GM21717 (cell line): ENCODE measurements at regions not wholly inside any gene's neighbourhood (a gene's known extent, or its start where the extent isn't known, plus 50 kb on each side); places are given as distances from the start of the nearest gene placed in this dataset.

Experiments
- ATAC-seq: cut with Tn5 transposase; IDR thresholded peaks from one replicate; pipeline ENCODE4 v1.9.1; 2021; ENCODE audit warnings: mild to moderate bottlenecking, moderate library complexity; ENCODE audit not compliant: unreplicated experiment

DNA sequence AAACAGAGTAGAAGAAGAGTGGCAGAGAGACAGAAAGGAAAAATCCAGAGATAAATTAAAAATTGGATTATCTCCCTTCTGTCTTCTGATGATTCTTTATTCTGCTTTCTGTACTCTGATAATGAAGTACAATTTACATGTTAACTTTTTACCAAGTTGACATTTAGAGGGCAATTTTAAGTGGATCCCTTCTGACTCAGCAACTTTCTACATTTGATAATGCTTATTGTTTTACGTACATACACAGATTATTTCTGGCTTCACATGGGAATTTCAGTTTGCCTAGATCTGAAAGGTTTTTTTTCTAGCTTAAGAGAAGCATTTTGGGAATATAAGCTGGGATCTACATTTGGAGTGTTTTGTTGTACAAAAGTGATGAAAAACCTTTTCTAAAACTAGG, 491.3 kb downstream of the OTOL1 start:
- no peak for ATAC-seq

DNA sequence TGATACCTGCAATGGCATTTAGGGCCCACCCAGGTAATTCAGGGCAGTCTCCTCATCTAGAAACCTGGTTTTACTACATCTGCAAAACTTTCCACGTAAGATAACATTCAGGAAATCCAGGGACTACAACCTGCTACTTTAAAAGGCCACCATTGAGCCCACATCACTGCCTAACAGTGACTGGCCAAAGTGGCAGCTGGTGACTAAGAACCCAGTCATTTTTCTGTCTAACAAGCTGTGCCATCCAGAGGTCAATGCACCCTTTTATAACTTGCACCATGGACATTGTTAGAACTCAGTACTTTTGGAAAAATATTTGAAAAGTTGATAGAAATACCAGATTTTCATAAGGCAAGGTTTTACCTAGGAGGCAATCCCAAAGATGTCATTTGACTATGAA, 492.4 kb downstream of the OTOL1 start:
- no peak for ATAC-seq

- no peak for ATAC-seq
These were observed 493.4 kb downstream of the OTOL1 start for GRCh38 chr3:161990036-161990435.

DNA sequence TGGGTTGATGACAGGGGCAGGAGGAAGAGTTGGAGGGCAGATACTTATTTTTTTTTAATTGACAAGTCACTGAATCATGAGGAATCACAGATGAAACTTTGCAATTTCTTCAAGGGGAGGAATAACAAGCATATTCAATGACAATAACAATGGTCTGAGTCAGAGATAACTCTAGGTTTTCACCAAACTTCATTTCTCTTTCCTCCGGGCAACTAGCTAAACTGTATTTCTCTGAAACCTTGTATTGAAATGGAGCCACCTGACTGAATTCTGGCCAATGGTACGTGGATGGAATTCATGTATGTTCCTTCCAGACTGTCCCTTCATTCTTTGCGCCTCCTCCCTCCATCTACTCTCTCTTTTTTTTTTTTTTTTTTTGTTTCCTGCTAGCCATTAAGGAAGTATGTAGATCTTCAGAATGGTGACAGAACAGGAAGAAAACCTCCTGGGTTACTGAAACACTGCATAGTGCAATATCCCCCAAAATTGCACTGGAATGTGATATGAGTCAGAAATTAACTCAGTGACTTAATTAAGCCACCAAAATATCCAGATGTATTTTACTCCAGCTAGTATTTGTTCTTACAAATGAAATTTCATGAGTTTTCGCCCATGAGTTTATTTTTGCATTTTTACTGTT, 495.4 kb downstream of the OTOL1 start:
- ATAC-seq = no peak

GRCh38 chr3:161999846-162000245, 503.2 kb downstream of the OTOL1 start:
- no peak for ATAC-seq

GRCh38 chr3:162007722-162008121, 511.1 kb downstream of the OTOL1 start:
- no peak for ATAC-seq

DNA sequence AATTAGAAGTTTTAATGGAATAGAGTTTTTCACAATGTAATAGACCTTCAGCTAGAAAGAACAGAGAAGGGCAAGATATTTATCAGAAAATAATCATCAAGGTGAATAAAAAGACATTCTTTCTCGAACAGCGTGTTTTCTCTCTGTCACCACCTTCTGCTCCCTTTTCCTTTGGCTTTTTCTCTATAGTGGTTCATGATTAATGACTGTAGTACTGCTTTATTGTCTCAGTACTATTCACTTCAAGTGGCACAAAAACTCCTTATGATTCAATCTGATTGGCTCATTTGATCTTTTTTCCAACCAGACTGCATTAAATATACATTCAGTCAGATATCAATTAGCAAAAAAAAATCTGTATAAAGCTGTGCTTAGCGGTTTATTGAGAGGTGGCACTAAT, 516.0 kb downstream of the OTOL1 start:
- no peak for ATAC-seq

GRCh38 chr3:162014284-162014683, 517.7 kb downstream of the OTOL1 start:
- ATAC-seq = no peak

- ATAC-seq = no peak
These were observed 519.2 kb downstream of the OTOL1 start for GRCh38 chr3:162015856-162016255.

DNA sequence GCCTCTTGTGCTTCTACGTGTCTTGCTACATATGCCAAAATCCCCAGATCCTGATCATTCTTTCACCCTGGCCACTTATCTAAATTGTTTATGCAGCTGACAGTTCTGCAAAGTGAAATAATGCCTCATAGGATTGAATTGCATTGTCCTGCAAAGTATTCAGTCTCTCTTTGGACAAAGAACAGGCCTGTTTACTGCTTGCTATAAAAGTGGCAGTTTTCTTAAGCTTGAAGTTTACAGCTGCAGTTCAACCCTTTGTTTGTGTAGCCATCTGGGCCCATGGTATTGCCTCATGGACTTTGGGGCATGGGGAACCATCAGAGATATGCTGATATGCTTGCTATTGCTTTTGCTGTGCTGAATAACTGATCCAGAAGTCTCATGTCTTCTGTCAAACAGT, 523.2 kb downstream of the OTOL1 start:
- no peak for ATAC-seq

- no peak for ATAC-seq
These were observed 524.6 kb downstream of the OTOL1 start for GRCh38 chr3:162021206-162021605.

DNA sequence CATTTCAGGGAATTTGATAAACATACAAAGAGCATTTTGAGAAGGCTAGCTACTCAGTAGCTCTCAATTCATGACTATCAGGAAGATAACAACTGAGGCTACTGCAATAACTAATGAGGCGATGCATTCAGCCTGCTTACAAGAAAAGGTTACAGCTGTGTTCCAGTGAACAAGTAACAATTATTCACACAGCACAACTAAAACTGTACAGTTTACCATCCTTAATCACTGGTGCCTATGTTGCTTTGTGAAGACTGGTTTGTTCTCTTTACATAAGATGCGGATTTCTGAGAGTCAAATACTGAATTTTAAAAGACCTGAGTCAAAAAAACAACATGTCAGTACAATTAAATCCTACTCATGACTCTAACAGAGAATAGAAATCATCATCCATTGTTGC, 526.3 kb downstream of the OTOL1 start:
- ATAC-seq = no peak

DNA sequence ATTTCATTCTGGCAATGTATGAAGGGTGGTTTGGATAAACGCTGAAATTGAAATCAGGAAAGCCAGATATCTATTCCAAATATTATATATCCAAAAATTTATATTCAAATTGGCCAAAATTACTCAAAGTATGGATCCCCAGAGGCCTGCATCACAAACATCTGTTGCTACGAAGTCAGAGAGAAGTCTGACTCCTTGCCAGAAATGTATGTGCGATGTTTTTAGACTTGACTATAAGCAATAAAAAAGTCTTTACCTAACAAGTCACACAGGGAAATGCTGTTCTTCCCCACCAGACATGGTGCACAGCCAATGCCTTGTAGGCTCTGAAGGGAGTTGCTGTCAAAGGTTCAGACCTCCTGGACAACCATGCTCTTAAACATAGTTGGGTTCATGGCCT, 533.1 kb downstream of the OTOL1 start:
- ATAC-seq = no peak

GRCh38 chr3:162034368-162034767, 537.8 kb downstream of the OTOL1 start:
- no peak for ATAC-seq

GRCh38 chr3:162041622-162042021, 545.0 kb downstream of the OTOL1 start:
- no peak for ATAC-seq

- no peak for ATAC-seq
These were observed 556.0 kb downstream of the OTOL1 start for GRCh38 chr3:162052636-162053035.

DNA sequence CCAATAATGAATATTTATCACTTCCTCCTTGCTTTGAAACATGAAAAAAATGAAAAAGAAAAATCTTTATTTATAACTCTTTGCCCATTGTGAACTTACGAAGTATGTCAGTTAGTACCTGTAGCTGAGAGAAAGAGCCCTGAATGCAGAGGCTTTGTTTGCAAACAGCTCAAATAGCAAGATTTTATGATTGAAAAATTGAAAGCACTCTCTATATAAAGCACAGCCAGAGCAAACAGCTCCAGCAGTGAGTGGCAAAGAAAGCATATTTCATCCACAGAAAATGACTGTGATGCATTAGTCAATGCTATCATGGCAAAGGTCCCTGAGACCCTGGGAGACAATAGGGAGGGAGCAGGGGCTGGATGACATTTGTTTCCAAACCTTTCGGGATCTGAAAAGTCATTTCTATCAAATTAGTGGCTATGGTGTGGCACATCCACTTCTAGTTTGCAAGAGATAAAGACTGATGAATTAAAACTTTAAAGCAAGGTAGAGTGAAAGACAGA, 576.1 kb downstream of the OTOL1 start:
- no peak for ATAC-seq

DNA sequence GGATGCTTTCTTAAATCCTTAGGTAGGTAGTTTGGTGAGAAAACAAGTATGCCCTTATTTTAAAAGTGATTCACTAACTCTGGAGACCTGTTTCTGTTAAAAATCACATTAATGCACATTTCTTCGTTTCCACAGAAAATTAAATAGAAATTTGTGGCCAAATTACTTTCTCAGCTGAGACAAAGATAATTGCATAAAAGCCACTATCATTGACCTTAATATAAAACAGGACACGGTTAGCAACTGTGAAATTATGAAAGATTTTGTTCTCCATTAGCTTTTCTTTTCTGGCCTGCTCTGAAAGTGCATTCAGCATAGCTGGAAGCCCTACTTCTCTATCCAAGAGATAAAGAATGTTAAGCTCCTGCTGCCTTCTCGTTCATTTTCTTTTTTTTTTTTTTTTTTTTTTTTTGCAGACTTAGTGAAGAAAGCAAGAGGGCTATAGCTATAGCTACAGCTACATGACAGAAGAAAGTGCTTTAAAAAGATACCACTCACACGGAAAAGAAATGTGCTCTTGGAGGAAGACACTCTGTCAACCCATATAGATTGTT, 576.9 kb downstream of the OTOL1 start:
- no peak for ATAC-seq

DNA sequence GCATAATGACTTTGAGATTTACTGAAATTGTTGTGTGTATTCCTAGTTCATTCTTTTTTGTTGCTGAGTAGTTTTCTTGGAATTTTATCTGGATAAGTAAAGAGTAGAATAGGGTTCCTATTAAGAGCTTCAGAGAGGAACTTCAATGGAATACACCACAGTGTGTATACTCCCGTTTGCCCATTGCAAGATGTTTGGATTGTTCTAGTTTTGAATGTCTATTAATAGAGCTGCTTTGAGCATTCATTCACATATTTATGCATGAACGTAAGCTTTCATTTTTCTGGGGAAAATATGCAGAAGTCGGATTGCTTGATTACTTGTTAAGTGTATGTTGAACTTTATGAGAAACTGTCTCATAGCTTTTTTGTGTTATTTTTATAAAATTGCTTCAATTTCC, 580.5 kb downstream of the OTOL1 start:
- ATAC-seq = no peak

GRCh38 chr3:162082516-162082915, 585.9 kb downstream of the OTOL1 start:
- ATAC-seq = no peak

GRCh38 chr3:162087361-162087760, 590.8 kb downstream of the OTOL1 start:
- no peak for ATAC-seq

GRCh38 chr3:162092751-162093150, 596.1 kb downstream of the OTOL1 start:
- no peak for ATAC-seq

GRCh38 chr3:162094301-162094700, 597.7 kb downstream of the OTOL1 start:
- no peak for ATAC-seq
